Endodermal cell (in vitro differentiated cells): ENCODE measurements at regions not wholly inside any gene's neighbourhood (a gene's known extent, or its start where the extent isn't known, plus 50 kb on each side); places are given as distances from the start of the nearest gene placed in this dataset.

Source experiments
- DNase-seq: peaks from one replicate; pipeline ENCODE4 v3.0.0-alpha.2; 2017
- H3K27ac ChIP-seq: 2 replicates; pipeline ENCODE4 v1.5.1; 2013; ENCODE audit warnings: mild to moderate bottlenecking, low read depth, low read length, moderate library complexity
- H3K27me3 ChIP-seq: 2 replicates; pipeline ENCODE4 v1.6.1; 2013; ENCODE audit warnings: mild to moderate bottlenecking, low read length, moderate library complexity; ENCODE audit not compliant: insufficient read depth, control insufficient read depth, poor library complexity, severe bottlenecking
- H3K36me3 ChIP-seq: 2 replicates; pipeline ENCODE4 v1.7.0; 2013; ENCODE audit warnings: mild to moderate bottlenecking, low read length, moderate library complexity; ENCODE audit not compliant: control insufficient read depth, insufficient read depth
- H3K4me1 ChIP-seq: one replicate; pipeline ENCODE4 v1.7.0; 2013; ENCODE audit warnings: low read length; ENCODE audit not compliant: control insufficient read depth, insufficient read depth
- H3K4me3 ChIP-seq: 2 replicates; pipeline ENCODE4 v1.5.1; 2013; ENCODE audit warnings: mild to moderate bottlenecking, low read length, moderate library complexity
- H3K9ac ChIP-seq: 2 replicates; pipeline ENCODE4 v1.6.1; 2013; ENCODE audit warnings: mild to moderate bottlenecking, low read length, moderate library complexity; ENCODE audit not compliant: poor library complexity, severe bottlenecking; ENCODE audit errors: extremely low read depth
- H3K9me3 ChIP-seq: 2 replicates; pipeline ENCODE4 v1.6.1; 2013; ENCODE audit warnings: mild to moderate bottlenecking, low read length, moderate library complexity; ENCODE audit not compliant: control insufficient read depth
- H3K27ac Mint-ChIP-seq: 2 replicates; pipeline ENCODE4 v1.8.0; 2020; ENCODE audit warnings: mixed read lengths
- H3K27me3 Mint-ChIP-seq: 2 replicates; pipeline ENCODE4 v1.8.0; 2021; ENCODE audit warnings: mild to moderate bottlenecking, mixed read lengths; ENCODE audit not compliant: insufficient read depth
- H3K36me3 Mint-ChIP-seq: 2 replicates; pipeline ENCODE4 v1.8.0; 2020; ENCODE audit warnings: low read depth, mixed read lengths
- H3K4me1 Mint-ChIP-seq: 2 replicates; pipeline ENCODE4 v1.8.0; 2020; ENCODE audit warnings: mixed read lengths
- H3K4me3 Mint-ChIP-seq: 2 replicates; pipeline ENCODE4 v1.8.0; 2020; ENCODE audit warnings: mild to moderate bottlenecking, moderate library complexity, mixed read lengths
- H3K9me3 Mint-ChIP-seq: 2 replicates; pipeline ENCODE4 v1.8.0; 2020; ENCODE audit warnings: mild to moderate bottlenecking, mixed read lengths
- CTCF ChIP-seq: fragments of 200-600 bp; sonication (generic); conservative IDR thresholded peaks from 2 replicates; pipeline ENCODE4 v1.5.0; 2021; ENCODE audit warnings: antibody characterized with exemption, mild to moderate bottlenecking
- WGBS, 2 experiments: methylation state at CpG; one replicate each; pipeline versions ENCODE4 v1.1.5 to v1.1.7; 2013; ENCODE audit warnings: missing lambda C conversion rate in 2 of 2, mixed read lengths in 1 of 2; ENCODE audit not compliant: insufficient coverage in 1 of 2, insufficient read length in 1 of 2; 5-methylcytosine and 5-hydroxymethylcytosine counted together

- WGBS, 2 experiments, result 62 to 80% methylated on average over 1 to 2 of the region's 2 CpGs
- Mint-ChIP-seq H3K27ac (no peak overlapping the region), H3K4me3 (no peak overlapping the region), H3K36me3 (no peaks in the 10 kb centered on the region), H3K9me3 (no peaks in the 10 kb centered on the region), H3K4me1 (peaks cover 5% of the 10 kb centered on the region), H3K27me3 (peaks cover 3% of the 10 kb centered on the region)
- no peak overlapping the region for H3K4me3 ChIP-seq
- no peaks in the 10 kb centered on the region for H3K9me3 ChIP-seq
- no peaks in the 10 kb centered on the region for H3K36me3 ChIP-seq
- no peak overlapping the region for H3K9ac ChIP-seq
- no peak for TF ChIP-seq CTCF
- H3K27me3 ChIP-seq, result peaks cover 56% of the 10 kb centered on the region
- H3K4me1 ChIP-seq, result no peaks in the 10 kb centered on the region
- no peak for DNase-seq
- H3K27ac ChIP-seq, result no peak overlapping the region
Observed at GRCh38 chr7:145737617-145738016, 379.0 kb upstream of the CNTNAP2 start.

- Histone ChIP-seq H3K36me3 (no peaks in the 10 kb centered on the region), H3K4me3 (no peak overlapping the region), H3K9ac (no peak overlapping the region), H3K9me3 (no peaks in the 10 kb centered on the region), H3K27me3 (peaks cover 70% of the 10 kb centered on the region), H3K27ac (no peak overlapping the region), H3K4me1 (no peaks in the 10 kb centered on the region)
- Mint-ChIP-seq H3K4me3 (no peak overlapping the region), H3K4me1 (peaks cover 7% of the 10 kb centered on the region), H3K27me3 (peaks cover 3% of the 10 kb centered on the region), H3K36me3 (no peaks in the 10 kb centered on the region), H3K27ac (no peak overlapping the region), H3K9me3 (no peaks in the 10 kb centered on the region)
- no peak for TF ChIP-seq CTCF
- DNase-seq, result no peak
- 97% methylated on average over 3 of the region's 3 CpGs; no CpG with 5 or more reads in 1 of the 2 experiments for WGBS, 2 experiments
Observed at GRCh38 chr7:145735061-145735460, 381.5 kb upstream of the CNTNAP2 start.

GRCh38 chr7:145732521-145732920 is 384.1 kb upstream of the CNTNAP2 start:
- Mint-ChIP-seq H3K4me1 (peaks cover 7% of the 10 kb centered on the region), H3K27ac (no peak overlapping the region), H3K27me3 (peaks cover 3% of the 10 kb centered on the region), H3K9me3 (no peaks in the 10 kb centered on the region), H3K36me3 (no peaks in the 10 kb centered on the region), H3K4me3 (no peak overlapping the region)
- Histone ChIP-seq H3K27ac (no peak overlapping the region), H3K4me1 (no peaks in the 10 kb centered on the region), H3K27me3 (peaks cover 68% of the 10 kb centered on the region), H3K36me3 (no peaks in the 10 kb centered on the region), H3K4me3 (no peak overlapping the region), H3K9me3 (no peaks in the 10 kb centered on the region), H3K9ac (no peak overlapping the region)
- no peak for TF ChIP-seq CTCF
- 39 to 40% methylated on average over 2 of the region's 2 CpGs for WGBS, 2 experiments
- no peak for DNase-seq
